GM19238 (cell line): ENCODE measurements at regions not wholly inside any gene's neighbourhood (a gene's known extent, or its start where the extent isn't known, plus 50 kb on each side); places are given as distances from the start of the nearest gene placed in this dataset.

Experiments
- DNase-seq: peaks from one replicate; pipeline ENCODE4 v3.0.0; 2011; ENCODE audit warnings: low spot score; ENCODE audit not compliant: insufficient read length

- no peak for DNase-seq
Measured at GRCh38 chr1:168917796-168918195, 188.7 kb upstream of the ATP1B1 start.

- no peak for DNase-seq
Measured at GRCh38 chr1:168918860-168919741, 187.4 kb upstream of the ATP1B1 start.

GRCh38 chr1:168920456-168921094, 185.9 kb upstream of the ATP1B1 start:
- DNase-seq, result no peak

DNA sequence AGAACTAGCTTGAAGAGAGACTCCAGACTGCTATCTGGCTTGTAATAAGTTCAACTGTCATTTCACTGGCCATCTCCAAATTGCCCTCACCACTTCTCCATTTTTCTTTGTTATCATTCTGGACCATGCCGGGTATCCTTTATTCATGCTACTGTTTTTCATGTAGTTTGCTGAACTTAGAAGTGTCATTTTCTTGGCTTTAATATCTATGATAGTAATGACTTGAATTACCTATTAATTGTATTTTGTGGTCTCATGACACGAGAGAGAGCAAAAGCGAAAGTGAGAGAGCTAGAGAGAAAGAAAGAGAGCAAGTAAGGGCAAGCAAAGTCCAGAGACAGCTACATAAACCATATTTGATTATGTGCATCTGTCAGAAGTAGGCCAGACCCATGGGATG, 184.9 kb upstream of the ATP1B1 start:
- DNase-seq, result no peak

- DNase-seq, result no peak
Measured at GRCh38 chr1:168923521-168924136, 182.9 kb upstream of the ATP1B1 start.

DNA sequence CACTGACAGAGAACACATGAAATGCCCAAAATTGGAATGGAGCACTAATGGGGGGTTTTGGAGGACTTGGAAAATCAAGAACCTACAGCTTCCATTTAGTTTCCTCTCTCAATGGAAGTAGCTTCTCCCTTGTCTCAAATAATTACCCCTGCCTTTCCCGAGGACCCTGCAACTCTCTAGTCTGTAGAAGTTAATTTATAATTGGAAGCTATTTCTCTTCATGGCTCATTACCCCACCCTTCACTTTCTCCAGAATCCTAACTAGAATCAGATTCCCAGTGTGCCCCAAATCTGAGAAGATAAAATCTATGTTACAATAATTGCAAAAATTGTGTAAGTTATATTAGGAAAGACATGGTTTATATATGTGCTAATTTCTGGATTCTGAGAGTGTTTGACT, 181.5 kb upstream of the ATP1B1 start:
- DNase-seq, result no peak

- no peak for DNase-seq
Measured at GRCh38 chr1:168926236-168926635, 180.3 kb upstream of the ATP1B1 start.

DNA sequence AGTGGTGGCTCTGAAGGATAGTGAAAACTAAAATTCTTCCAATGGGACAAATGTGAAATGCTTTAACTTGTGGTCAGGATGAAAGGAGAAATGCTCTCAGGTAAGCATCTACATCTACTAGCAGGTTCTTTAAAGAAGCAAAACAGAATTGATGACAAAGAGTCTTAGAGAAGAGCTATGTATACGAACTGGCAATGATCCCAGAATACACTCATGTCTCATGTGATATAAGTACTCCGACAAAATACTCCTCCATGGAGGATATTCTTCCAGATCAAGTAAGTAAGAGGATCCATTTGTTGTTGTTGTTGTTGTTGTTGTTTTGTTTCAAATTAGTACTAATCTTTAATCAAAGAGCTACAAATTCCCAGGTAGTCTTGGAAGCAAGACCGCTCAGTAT, 174.0 kb upstream of the ATP1B1 start:
- no peak for DNase-seq

DNA sequence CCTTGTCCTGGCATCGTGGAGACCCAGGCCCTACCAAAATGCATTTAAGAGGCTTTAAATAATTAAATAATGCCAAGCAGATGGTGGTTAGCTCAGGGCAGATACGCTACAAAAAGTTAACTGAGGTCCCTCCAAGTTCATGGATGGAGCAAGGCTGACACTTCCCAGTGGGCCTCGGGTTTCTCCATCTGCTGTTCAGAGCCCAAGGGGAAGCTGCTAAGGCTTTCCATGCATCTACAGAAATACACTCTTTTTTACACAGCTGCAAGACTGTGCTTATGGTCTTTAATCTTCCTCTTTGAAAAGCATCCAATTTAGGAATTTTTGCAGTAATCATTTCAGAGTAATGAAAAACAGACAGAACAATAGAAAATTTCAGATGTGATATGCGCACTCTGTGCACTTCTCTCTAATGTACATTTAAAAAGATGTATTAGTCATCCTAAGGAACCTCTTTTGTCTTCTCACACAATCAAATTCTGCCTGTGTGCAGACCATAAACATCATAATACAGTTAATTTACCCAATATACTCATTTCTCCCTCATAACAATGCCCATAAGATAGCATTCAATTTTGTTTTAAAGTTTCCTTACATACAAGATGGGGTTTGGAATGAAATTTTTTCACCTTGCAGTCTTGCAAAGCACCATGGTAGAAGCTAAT, 173.2 kb upstream of the ATP1B1 start:
- no peak for DNase-seq

GRCh38 chr1:168939110-168939946, 167.2 kb upstream of the ATP1B1 start:
- DNase-seq, result no peak

GRCh38 chr1:168939947-168940223, 166.6 kb upstream of the ATP1B1 start:
- DNase-seq, result no peak

DNA sequence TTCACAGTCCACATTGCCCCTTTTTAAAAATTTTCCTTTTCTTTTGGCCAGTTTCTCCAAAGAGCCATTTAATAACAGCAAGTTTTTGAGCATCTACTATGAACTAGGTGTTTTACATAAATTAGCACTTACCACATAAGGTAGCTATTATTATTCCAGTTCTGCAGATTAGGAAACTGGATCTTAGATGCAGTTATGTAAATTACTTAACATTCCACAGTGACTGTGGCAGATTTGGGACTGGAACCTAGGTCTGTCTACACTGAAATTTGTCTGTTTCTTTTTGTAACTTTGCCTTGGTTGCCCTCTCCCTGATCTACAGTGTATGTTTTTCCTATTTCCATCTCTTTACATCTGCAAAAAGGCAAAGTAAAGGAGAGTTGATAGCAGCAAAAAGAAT, 164.8 kb upstream of the ATP1B1 start:
- DNase-seq, result no peak

DNA sequence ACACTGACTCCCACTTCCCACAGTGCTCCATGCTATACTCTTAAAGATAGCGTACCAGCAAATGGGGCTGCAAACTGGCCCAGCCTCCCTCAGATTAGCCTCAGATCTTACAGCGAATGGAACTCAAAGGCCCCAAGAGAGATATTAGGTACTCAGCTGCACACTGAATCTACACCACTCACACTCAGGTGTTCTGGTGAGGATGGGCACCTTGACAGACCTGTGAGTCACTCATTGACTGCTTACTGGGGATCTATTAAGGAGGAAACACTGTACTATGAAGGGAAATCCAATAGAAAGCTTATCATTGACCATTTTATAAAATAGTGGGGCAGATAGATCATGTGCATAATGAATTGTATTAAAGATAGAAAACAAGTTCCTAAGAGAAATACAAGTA, 164.3 kb upstream of the ATP1B1 start:
- no peak for DNase-seq

DNA sequence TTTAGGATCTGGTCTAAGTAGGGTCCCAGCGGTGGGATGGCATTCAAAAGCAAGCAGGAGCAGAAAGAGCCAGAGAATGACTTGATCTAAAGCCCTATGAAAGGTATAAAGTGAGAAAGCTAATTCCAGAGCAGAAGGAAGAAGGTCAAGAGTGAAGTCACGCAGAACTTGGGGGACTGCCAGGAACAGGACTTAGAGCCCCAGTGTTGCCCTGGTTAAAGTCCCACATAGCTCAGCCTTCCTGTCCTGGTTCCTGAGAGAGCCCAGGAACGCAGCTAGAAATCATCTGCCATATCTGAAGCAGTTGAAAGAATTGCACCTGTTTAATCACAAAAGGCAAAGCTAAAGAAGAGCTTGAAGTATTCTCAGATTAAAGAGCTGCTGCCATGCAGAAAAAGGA, 160.6 kb upstream of the ATP1B1 start:
- DNase-seq, result no peak

- no peak for DNase-seq
Measured at GRCh38 chr1:168947041-168947440, 159.4 kb upstream of the ATP1B1 start.

DNA sequence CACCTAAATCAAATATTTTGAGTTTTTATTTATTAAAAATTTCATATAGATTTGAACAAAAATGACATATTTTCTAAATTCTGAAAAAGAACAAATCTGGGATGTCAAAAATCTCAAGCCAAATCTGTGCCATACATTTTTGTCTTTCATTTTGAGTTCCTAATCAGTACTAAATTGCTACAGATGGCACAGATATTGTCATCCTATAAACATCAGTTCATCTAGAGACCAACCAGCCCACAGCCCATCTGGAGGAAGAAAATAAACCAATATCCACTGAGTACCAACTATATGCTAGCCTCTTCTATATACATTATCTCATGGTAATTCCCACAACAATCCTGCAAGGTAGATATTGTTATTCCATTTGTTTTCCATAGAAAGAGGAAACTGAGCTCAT, 156.8 kb upstream of the ATP1B1 start:
- DNase-seq, result no peak

GRCh38 chr1:168957818-168958217, 148.7 kb upstream of the ATP1B1 start:
- no peak for DNase-seq

DNA sequence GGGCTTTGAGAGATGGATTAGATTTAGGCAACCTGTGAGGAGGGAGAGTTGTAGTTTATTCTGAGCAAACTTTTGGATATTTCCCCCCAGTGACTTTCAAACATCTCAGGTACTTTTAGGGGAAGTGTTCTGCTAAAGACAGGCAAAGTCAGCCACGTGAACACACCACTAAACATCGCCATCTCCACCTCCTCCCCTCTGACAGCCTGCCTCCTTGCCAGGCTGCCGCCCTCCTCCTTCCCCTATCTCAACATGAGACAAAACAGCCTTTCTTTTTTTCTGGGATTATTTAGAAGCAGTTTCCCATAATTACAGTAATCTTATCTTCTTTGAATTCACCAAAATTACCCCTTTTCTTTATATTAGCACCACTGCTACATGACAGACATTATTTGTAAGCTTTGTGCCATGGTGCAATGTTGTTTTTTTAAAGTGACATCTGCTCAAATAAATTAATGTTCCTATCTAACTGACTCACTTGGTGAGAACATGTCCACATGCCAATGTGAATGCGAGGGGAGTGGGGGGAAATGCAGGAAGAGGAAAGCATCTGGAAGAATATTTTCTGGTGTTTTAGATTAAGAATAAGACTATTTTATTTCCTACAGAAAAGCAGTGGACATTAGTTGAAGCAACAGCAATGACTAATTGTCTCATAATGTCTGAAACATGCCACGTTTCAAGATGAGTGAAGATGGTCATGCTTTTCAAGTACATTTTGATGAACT, 147.8 kb upstream of the ATP1B1 start:
- DNase-seq, result no peak

- DNase-seq, result no peak
Measured at GRCh38 chr1:168959382-168959781, 147.1 kb upstream of the ATP1B1 start.

DNA sequence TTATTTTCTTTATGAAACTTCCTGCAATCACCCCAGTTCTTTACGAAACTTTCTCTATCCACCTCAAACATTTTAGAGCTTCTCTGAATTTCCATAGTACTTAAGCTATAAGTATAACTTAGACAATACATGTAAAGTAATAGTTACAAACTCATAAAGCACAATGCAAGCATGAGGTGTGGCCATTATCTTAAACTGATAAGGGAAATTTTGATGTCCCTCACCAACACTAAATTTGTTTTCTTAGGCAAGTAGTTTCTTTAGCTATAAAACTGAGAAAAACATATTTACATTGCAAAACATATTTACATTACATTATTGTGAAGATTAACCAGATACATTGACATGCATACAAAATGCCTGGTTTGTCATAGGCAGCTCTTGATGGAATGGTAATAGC, 146.4 kb upstream of the ATP1B1 start:
- DNase-seq, result no peak

GRCh38 chr1:168960595-168960994, 145.9 kb upstream of the ATP1B1 start:
- no peak for DNase-seq
